DMS 273 (cell line): ENCODE measurements at regions not wholly inside any gene's neighbourhood (a gene's known extent, or its start where the extent isn't known, plus 50 kb on each side); places are given as distances from the start of the nearest gene placed in this dataset.
"Not testable (repeated sequence)": the region's sequence is repeated elsewhere in the genome, so short reads cannot be mapped to it uniquely, and the experiment has no call there.

ENCODE experiments used
- DNase-seq: peaks from one replicate; lab custom pipeline; 2025; ENCODE audit not compliant: unreplicated experiment; lab: John Stamatoyannopoulos, UW

DNA sequence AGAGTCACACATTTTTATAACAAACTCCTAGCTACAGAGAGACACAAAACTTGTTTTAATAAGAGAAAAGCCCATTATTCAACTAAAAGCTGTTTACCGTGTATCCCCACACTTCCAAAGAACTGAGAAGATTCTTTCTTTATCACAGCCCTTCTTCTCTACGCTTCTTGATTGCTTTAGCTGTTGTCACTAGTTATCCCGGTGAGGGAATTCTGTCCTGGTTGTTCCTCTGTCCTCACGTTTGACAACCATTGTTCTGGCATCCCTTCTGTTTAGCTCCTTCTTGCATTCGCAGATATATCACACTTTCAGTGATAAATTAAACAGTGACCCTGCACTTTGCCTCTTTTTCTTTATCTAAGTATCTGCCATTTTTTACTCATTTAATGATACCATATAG is 1035.1 kb upstream of the PCDH20 start:
- no peak for DNase-seq

DNA sequence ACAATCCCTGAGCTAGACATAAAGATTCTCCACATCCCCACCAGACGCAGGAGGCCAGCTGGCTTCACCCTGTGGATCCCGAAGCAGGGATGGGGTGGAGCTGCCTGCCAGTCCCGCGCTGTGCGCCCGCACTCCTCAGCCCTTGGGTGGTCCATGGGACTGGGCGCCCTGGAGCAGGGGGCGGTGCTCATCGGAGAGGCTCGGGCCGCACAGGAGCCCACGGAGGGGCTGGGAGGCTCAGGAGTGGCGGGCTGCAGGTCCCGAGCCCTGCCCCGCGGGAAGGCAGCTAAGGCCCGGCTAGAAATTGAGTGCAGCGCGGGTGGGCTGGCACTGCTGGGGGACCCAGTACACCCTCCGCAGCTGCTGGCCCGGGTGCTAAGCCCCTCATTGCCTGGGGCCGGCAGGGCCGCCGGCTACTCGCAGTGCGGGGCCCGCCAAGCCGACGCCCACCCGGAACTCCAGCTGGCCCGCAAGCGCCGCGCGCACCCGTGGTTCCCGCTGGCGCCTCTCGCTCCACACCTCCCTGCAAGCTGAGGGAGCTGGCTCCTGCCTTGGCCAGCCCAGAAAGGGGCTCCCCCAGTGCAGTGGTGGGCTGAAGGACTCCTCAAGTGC is 1032.2 kb upstream of the PCDH20 start:
- not testable (repeated sequence) for DNase-seq

DNA sequence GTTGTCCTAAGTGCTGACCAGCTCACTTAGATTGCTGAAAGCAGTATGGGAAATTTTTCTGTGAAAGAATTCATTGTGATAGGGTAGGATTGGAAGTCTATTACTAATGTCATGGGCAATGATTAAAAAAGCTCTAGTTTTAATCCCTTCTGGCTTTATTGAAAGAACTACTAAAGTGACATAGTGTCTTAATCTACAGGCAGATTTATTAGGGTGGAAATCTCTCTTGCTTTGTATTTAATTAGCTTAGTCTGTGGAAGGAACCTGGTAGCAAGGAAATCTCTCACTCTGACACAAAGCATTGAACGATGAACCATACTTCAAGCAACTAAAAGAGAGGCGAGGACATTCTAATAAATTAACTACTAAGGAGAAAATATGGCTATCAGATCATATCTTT is 1029.2 kb upstream of the PCDH20 start:
- DNase-seq = no peak

DNA sequence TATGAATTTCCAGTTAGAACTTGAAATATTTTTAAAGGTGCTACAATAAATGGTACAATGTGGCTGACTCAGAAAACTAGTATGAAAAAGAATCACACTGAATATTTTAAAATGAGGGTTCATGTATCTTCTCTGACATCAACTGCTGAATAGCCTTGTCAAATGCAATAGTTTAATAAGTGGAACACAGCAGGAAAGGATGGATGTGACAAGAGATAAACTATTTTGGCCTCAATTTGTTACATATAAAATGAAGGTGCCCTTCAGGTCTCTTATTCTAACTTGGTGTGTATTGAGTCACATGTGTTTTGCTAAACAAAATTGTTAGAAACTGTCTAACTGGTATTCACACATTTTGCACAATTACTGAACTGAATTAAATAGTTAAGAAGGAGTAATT is 1018.4 kb upstream of the PCDH20 start:
- DNase-seq = no peak

DNA sequence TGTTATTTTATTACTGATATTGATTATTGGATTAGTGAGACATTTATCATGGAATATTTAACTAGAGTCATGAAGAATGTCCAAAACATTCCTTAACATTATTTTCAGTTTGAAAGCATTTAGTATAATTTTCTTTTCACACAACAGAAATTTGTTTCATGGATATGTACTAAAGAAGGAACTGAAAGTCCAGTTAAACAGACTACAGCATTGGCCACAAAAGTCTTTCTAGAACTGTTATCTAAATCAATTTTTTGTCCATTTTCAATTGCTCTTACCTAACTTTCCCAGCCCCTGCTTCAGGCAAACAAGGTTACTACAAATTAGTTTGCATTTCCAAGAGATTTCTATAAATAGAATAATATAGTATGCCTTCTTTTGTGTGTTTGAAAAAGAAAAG is 1018.0 kb upstream of the PCDH20 start:
- no peak for DNase-seq

DNA sequence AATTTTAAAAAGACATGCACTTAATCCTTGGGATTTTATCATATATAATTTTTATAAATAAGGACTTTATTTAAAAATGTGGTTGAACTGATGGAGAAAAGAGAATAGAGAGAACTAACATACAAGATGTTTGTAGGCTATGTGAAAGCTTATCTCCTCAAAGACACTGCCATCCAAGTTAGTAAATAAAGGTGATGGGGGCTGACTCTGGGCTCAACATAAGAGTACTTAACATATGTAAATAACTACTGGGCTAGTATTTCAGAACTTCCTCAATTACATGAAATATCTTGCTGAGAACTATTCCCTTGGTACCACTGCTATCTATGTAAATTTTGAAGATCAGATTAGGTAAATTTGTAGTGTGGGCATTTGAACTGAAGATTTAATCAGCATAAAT is 1017.3 kb upstream of the PCDH20 start:
- DNase-seq = no peak

DNA sequence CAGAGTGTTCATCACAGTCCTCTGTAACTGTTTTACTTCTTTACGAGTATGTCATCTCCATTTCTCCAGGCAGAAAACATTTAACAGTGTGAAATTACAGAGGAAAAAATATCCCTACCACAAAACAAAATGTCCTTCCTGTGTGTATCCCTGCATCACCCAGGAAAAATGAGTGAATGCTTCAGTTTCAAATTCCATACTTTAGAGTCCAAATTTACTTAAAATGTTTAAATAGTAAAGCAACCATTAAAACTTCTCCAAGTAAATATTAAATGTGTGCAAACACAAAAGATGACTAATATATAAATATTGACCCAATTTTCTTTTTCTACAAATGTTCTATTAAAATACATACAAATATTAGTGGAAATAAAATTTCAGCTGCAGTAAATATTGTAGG is 1016.6 kb upstream of the PCDH20 start:
- no peak for DNase-seq

DNA sequence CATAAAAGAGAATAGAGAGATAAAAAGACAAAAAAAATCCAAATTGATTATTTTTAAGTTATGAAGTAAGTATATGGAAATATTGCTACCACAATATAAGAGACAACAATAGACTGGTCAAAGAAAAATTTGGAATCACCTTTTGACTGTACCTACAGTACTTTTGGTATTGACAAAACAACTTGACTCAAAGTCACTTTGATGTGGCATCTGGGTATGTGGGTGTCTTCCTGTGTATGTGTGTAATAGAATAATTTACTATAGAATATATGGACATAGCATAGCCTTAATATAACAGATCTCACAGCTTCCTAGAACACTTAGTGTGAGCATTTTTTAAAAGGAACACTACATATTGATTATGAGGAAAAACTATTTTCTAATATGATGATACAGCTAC is 1016.2 kb upstream of the PCDH20 start:
- DNase-seq = no peak

DNA sequence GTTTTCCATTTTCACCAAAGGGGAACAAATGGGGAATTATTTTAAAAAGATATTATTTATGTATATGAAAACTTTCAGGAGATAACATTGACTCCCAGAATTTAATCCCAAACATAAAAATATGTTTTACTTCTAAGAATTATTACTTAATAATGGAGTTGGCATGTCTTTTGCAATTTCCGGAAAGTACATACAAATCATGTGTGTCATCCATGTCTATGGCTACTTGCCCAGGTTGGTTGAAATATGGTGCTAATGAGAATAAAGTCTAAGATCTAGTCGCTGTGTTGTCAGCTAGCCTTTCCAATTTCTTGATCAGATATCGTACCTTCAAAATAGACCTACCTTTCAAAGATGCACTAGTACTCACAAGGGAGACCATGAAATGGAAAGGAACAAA is 1003.2 kb upstream of the PCDH20 start:
- DNase-seq = no peak

DNA sequence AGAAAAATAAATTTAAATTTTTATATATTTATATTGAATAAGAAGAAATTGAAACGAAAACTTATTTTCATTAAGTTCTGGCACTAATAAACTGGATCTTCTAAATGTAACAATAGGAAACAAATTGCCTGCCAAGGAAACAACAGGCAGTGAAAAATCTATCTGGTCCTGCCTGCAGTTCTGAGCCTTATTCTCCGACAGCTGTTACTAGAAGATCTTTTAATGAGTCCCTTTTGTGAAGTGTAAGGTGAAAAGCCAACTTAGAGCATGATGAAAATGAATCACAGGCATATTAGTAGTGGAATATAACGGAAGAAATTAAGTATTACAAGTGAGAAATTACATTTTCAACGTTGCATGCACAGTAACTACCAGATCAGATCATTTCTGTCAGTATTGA is 1002.7 kb upstream of the PCDH20 start:
- no peak for DNase-seq

DNA sequence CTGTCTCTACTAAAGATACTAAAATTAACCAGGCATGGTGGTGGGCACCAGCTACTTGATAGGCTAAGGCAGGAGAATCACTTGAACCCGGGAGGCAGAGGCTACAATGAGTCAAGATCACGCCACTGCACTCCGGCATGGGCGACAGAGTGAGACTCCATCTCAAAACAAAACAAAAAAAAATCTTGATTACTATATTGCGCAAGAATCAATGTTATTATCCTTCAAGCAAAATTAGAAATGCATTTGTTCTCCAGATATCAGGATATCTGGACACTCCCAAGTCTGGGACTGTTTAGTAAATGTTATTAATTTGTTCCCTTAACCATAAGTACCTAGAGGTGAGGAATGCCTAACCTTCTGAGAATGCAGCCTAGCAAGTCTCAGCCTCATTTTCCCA is 992.2 kb upstream of the PCDH20 start:
- DNase-seq = no peak

DNA sequence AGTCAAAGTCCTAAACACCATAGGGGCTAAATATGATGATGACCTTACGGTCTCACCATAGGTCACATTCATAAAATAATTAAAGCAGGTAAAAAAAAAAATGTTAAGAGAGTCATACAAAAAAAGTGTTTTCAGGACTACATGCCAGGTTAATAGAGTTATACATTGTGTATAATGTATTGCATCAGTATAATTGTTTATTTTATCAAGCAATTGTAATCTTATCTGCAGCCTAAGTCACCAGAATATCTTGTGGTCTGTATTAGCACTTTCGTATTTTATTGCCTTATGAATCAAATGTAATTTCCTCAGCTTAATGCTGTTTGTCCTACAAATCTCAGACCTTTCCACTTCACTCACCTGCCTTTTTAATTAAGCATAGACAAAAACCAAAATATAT is 972.9 kb upstream of the PCDH20 start:
- DNase-seq = no peak

DNA sequence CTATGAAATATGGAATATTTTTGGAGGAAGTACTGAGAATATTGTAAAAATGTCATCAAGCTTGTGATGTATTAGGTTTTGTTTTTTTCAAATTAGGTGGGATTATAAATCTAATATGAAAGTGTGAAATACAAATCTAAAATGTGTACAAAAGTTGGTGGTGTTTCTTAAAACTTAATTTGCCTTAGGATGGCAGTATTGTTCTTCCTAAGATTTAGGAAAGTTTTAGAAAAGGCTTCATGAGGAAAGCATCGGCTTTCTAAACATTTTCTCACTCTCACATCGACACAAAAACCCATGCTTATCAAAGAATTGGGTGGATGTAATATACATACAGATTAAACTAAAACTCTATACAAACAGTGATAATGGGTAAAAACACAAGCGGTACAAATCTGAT is 972.0 kb upstream of the PCDH20 start:
- peak; percentile 22 for DNase-seq

DNA sequence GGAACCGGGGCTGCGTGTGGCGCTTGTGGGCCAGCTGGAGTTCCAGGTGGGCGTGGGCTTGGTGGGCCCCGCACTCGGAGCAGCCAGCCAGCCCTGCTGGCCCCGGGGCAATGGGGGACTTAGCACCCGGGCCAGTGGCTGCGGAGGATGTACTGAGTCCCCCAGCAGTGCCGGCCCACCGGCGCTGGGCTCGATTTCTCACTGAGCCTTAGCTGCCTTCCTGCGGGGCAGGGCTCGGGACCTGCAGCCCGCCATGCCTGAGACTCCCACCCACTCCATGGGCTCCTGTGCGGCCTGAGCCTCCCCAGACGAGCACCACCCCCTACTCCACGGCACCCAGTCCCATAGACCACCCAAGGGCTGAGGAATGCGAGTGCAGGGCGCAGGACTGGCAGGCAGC is 963.6 kb upstream of the PCDH20 start:
- DNase-seq = not testable (repeated sequence)

DNA sequence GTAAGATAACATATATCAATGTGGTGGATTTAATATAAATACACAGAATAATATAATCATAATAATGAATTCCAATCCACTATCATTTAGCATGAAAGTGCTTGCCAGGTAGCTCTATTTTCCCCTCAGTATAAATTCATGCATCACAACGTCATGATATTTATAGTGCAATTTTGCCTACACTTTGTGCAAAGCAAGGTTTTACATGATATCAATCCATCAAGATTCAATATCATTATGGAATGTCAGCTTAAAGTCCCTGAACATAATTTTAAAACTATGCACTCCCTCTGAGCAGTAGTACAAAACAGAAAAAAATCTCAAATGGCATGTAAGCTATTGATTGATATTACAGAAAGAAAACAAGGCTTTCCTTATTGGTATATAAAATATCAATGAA is 962.2 kb upstream of the PCDH20 start:
- no peak for DNase-seq

DNA sequence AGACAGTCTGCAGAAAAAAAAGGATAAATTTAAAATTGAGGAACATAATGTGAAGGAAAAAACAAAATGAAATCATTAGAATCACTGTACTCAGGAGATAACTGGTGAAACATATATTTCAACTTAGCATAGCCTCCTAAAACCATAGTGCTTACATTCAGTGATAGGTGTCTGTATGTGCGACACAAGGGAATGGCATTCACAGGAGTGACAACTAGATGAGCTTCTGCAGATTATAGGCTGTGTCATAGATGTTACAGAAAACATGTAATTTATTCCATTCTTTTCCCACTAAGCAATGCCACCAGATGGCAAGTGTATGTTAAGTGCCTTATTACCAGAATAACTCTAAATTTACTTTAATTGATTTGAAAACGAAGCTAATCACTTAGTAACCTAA is 960.0 kb upstream of the PCDH20 start:
- peak; percentile 6 for DNase-seq

DNA sequence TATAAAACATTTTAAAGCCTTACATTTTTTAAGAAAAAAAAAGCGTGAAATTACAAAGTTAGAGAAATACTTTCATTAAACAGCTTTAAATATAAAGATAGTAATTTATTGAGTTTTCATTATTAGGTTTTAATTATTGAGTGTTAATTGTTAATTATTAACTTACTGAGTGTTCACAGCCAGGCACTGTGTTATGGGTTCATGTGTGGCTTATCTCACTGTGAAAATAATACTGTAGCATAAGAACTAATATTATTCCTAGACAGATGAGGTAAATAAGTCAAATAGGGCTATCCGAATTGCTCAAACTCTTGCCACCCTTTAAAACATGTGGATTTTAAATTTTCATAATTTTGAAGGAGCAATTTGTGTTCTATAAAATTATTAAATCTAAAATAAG is 956.1 kb upstream of the PCDH20 start:
- DNase-seq = no peak

DNA sequence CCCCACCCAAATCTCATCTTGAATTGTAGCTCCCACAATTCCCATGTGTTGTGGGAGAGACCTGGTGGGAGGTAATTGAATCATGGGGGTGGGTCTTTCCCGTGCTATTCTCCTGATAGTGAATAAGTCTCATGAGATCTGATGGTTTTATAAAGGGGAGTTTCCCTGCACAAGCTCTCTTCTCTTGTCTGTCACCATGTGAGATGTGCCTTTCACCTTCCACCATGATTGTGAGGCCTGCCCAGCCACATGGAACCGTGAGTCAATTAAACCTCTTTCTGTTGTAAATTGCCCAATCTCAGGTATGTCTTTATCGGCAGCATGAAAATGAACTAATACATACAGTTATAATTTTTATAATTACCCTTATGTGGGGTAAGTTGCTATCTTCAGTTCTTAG is 952.3 kb upstream of the PCDH20 start:
- not testable (repeated sequence) for DNase-seq

DNA sequence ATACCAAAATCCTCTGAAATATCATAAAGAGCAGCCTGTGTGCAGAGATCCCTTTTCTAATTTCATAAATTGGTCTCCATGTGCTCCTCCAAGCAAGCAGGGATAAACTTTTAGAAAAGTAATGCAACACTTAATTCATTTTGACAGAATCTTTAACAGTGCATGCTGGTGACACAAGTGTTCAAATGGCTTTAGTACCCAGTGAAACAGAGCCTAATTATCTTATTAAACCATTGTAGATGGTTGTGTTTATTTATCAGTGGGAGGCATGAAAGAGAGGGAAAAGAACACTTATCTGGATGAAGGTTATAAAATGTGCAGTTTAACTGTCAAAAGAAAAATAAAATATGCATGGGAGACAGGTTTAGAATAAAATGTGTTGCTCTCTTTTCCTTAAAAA is 945.0 kb upstream of the PCDH20 start:
- DNase-seq = no peak

DNA sequence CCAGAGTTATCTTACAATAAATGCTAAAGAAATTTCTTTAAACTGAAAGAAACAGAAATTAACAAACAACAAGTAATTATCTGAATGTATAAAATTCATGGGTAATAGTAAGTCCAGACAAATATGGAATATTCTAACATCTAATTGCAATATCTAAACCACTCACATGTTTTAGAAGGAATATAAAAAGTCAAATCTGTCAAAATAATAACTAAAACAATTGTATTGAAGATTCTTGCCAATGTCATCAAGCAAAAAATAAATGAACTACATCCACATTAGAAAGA is 942.9 kb upstream of the PCDH20 start:
- no peak for DNase-seq

DNA sequence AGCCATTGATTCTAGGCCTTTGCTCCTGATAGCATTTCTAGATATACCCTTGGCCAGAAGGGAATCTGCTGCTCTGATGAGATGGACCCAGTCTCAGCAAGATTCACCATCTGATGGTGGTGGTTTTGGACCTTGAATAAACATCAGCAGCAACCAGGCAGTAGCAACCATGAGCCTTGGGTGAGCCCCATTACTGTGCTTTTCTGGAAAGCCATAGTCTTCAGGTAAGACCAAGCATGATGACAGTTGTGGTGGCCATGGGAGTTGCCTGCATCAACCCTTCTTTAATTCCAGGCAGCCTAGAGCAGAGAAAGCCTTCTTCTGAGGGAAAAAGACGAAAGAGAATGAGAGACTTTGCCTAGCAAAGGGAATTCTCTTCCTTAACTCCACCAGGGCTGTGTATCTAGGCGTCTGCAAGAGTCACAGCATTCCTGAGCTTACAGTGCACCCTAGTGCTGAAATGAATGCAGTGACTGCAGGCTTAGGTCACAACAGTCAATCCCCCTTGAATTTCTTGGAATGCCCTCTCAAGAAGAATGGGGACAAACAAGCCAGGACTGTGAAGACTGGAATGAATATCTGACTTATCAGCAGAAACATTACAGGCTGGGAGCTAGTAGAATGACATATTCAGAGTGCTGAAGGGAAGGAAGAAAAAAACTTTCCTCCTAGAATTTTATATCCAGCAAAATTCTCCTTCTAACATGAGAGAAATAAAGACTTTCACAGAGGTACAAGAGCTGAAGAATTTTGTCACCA is 942.4 kb upstream of the PCDH20 start:
- DNase-seq = peak; percentile 64

DNA sequence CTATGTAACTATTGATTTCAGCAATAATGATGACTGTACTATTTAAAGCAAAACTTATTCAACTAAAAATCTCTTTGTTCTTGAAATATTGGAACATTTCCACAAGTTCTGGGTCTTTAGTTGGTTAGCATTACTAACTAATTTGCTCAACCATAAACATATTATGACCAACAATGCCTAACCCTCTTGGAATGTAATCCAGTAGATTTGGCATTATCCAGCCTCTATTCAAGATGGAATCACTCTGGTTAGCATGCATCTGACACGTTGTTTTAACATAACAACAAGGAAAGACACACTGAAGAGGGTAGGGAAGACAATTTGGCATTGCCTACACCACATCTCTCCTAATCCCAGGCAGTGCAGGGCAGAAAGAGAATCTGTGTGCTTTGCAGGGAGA is 941.3 kb upstream of the PCDH20 start:
- DNase-seq = no peak
